ENCODE measurements at regions not wholly inside any gene's neighbourhood (a gene's known extent, or its start where the extent isn't known, plus 50 kb on each side); places are given as distances from the start of the nearest gene placed in this dataset.

DNA sequence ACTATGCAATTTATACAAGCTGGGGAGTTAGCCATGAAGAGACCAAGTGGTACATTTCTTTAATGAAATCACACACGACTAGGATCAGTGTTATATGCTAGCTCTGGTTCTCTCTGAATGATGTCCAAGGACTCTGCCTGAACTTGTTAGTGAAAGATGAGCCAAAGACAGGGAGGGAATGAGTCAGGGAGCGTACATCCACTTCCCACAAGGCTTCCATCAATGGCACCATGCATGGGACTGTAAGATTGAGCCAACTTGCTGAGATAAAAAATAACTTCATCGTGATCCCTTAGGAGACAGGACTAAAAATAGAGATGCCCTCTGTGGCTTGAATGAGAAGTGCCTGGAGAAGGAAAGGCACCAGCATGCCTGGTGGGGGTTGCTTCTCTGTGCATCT lies 629.7 kb downstream of the ACTR3B start:
- DNase-seq, result no peak

DNA sequence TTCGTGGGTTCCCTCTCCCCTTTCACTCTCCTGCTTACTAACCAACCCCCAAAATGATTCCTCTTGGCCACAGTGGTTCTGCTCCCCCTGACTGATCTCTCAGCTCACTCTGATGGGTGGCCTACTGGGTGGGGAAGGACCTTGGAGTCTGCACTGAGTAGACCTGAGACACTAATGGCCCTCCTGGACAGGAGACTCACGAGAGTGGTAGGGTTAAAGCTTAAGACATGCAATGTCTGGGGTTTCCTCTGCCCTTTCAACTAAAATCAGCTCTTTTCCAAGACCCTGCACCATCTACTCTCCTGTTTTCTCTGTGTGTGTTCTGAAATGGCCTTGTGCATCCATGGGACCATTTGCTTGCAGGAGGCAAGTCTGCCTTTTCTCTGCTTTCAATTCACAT lies 631.4 kb downstream of the ACTR3B start:
- no peak for DNase-seq

DNA sequence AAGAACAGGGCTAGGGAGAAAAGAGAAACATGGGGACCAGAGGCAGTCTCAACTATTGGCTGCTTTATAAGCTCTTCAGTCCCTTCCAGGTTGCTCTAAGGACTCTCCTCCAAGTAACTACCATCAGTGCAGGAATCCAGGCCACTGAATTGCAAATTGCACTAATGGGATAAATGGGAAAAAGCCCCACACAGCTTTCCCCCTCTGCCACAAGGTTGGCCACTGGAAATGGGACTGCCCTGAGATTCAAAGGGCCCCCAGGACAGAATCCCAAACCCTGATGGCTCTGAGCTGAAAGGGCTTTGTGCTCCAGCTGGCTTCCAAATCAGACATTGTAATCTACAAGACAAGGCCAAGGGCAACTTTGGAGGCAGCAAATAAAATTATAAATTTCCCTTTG lies 633.2 kb downstream of the ACTR3B start:
- no peak for DNase-seq

DNA sequence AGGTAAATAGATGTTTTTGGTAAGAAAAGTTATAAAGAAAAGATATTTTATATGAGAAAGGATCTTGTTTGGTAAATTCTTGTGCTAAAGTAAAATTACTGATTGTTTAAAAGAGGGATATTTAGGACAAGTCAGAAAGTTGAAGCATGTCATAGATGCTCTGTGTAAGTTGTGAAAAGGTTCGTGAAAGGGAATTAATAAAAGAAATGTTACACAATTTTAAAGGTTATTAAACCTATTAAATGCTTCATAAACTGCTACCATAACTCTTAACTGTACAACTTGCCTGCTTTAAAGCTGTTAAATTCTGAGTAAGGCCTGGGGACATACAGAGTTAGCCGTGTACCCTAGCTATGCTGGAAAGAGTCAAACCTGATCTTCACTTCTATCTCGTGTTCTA lies 634.1 kb downstream of the ACTR3B start:
- DNase-seq, result no peak

DNA sequence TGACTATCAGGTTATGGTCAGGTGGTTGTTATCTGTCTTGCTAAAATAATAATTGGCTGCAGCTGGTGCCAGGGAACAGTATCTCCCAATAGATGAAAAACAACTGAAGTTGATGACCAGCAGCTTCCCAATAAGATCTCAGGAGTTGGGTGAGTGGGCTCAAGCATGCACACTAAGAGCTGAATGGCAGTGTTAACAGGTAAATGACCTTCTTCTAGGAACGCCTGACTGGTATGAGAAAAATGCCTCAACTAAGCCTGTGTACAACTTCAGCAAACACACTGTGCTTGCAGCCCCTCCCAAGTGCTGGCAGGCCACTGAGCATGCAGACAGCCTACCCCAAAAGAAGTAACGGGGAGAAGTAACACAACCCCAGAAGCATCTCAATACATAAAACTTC lies 636.9 kb downstream of the ACTR3B start:
- DNase-seq, result no peak

DNA sequence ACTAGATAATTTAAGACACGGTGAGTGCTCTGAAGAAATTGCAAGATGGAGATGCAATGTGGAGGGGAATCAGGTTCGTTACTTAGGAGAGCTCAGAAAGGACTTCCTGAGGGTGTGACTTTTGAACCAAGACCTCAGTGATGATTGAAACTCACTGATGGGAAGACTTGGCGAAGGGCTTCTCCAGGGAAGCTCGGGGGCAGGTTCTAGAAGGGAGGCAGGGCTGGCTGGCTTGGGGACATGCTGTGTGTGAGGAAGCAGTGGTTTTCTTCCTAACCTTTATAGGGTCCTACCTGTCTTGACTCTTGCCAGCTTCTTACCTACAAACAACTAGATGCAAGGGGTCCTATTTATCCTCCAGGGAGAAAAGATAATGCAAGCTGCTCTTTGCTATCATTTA lies 637.9 kb downstream of the ACTR3B start:
- DNase-seq, result no peak

DNA sequence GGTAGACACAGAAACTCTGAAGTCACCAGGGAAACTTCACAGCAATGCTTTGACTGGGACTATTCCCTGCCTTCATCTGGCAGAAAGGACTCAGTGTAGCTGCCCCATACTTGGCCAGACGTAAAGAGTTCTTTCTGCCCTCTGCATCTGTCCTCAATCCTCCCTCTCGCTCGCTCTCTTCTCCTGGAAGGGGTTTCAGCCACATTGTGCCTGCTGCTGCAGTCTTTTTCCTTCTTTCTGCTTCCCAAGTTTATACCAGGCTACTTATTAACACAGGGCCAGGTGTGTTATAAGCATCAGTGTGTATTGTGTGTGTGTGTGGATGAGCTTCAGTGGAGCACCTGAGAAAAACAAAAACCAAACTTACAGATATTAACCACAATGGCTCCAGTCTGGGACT lies 638.4 kb downstream of the ACTR3B start:
- no peak for DNase-seq

DNA sequence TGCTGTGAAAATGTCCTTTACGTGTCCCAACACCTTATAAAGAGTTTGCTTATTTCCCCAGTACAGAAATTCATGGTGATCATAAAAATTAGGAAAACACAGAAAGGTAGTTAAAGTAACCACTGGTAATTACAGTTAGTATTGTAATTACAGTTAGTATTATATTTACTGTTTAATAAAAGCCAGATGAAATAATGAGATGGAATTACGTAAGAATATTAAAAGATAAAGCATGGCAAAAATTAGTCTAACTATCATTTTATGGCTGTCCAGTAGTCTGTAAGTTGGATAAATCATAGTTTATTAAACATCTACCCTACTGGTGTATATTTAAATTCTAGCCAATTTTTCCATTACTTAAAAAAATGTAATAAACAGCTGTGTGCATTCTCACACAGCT lies 638.8 kb downstream of the ACTR3B start:
- DNase-seq, result no peak

DNA sequence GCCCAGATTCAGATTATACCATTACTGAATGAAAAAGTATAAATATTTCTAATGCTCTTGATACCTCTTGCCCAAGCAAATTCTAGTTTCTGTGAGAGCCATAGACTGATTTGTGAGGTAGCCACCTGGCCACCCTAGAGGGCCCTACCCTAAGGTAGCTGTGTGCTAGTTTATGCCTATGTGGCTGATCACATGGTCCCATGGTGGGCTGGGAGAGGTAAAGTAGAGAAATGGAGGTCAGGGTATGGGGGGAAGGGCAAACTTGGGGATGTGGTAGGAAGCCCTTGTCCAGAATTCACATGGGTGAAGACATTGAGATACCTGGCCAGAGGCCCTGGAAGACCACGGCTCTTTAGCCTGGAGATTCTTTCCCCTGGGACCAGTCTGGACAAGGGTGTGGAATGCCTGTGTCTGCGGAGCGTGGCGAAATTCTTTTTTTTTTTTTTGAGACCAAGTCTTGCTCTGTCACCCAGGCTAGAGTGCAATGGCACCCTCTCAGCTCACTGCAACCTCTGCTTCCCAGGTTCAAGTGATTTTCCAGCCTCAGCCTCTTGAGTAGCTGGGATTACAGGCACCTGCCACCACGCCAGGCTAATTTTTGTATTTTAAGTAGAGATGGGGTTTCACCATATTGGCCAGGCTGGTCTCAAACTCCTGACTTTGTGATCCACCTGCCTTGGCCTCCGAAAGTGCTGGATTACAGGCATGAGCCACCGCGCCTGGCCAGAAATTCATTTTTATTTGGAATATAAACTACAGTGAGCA lies 639.4 kb downstream of the ACTR3B start:
- DNase-seq, result no peak

DNA sequence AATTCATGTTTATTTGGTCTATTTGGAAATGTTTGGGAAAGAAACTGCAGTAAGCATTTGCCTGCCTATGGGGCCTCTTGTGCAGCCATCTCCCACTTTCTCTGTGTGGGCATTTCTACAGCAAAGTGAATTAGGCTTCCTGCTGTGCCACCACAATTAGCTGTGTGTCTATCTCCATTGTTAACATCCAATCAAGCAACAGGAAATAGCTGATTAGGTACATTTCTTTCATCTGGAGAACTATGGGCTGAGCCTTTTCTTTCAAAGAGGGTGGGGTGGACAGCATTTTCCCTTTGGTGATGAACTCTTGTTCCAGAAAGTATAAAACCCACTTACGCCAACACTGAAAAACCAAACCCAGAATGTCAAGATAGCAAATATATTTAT lies 640.0 kb downstream of the ACTR3B start:
- DNase-seq, result no peak

DNA sequence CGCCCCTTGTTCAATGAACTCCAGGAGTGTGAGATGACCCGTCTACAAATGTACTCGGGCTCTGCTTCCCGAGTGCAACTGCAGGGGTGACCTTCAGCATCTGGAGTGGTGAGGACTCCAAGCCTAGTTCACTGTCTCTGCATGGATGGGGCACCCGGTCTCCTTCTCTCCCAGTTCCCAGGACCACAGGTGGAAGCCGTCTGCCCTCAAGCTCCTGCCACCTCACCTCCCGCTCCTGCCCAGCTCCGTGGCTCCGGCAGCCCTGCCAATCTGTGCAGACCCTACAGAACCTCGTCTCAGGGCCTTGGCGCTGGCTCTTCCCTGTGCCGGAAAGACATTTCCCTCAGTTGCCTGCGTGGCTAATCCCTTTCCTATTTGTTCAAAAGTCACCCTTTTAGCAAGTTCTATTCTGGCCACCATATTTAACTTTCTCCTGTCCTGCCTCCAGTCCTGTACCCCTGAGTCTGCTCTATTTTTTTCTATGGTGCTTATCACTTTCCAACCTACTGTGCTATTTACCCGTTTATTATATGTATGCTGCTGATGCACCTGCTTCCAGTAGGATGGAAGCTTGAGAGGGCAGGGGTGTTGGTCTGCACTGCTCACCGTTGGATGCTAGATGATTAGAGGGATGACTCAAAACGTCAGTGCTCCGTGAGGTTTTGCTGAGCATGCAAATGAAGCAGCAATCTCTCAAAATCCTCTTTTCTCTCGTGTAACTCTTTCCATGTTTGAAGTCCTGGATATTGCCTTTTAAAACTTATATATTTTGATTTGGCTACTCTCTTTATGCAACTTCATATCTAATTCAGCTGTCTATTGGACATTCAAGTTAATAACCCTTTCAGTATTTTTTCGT lies 641.4 kb downstream of the ACTR3B start:
- DNase-seq, result no peak

DNA sequence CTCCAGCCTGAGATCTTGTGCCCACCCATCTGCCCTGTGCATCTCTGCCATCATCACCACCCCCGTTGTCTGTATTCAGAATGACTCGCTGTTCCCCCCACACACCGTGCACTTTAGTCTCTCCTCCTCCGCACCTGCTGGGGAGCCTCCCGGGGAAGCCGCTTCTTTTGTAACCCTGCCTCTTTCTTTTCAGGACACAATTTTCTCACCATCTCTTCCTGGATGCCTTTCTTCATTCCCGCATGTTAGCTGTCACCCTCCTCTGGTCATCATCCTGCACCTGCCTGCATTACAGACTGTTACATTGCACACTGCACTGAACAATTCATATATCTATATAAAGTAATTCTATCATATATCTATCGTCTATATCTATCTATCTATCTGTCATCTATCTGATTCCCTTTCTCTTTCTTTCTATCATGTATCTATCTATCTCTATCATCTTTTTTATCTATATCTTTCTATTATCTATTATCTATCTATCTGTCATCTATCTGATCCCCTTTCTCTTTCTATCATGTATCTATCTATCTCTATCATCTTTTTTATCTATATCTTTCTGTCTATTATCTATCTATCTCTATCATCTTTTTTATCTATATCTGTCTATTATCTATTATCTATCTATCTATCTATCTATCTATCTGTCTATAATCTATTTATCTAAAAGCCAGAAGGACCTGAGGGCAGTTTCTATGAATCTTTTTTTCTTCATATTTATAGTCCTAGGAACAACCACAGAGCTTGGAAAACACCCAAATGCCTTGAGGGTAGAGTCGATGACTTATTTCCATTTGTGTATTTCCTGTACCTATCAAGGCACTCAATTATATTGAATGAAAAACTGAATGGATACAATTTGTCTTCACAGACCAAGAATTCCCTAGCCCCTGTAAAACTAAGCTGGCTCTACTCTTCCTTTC lies 642.5 kb downstream of the ACTR3B start:
- no peak for DNase-seq

DNA sequence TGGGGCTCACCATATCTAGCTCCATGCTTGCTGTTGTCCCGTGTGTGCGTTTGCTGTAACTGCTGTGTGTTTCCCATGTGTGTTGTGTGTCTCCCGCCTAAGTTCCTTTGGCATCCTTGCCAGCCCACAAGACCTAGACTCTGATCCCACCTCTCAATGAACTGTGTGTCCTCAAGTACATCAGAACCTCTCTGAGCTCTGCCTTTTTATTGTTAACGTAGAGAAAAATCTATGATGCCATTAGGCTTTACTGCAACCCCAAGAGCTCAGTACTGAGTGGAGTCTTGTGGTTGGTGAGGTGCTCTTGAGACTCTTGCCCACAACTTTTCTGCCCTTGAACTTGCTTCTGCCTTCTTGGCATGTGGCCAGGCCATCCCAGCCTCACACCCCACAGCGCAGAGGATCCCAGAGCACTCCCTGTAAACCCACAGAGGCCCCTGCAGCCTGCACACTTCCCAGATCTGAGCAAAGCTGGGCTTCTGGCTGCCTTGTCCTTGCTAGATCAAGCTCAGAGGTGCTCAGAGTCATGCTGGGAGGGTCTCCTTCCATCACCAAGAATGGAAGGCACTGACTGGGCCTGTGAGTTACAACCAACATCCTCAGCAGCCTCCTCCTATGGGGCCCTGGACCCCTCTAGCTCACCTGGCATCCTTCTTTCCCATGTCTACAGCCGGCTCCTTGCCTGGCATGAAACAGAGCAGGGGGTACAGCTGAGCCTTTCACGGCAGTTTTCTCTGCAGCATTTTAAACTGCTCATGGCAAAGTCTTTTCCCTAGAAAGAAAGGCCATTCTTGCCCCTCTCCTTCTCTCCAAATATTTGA lies 643.4 kb downstream of the ACTR3B start:
- no peak for DNase-seq

DNA sequence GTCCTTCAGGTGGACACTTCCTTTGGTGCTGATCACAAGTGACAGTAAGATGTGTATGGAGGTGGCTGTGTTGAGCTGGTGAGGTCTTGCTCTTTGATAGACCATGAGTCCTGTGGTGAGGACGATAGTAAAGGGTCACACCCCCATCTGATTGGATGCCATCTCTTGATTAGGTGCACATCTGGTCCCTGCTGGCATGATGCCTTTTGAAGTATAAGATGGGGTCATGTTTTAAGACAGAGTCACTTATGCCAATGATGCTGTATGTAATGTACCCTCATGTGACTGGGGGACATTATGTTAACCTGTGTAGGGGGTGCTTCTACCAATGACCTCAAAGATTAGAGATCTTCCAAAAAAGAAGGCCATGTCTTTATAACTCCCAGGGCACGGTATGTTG lies 644.6 kb downstream of the ACTR3B start:
- no peak for DNase-seq

DNA sequence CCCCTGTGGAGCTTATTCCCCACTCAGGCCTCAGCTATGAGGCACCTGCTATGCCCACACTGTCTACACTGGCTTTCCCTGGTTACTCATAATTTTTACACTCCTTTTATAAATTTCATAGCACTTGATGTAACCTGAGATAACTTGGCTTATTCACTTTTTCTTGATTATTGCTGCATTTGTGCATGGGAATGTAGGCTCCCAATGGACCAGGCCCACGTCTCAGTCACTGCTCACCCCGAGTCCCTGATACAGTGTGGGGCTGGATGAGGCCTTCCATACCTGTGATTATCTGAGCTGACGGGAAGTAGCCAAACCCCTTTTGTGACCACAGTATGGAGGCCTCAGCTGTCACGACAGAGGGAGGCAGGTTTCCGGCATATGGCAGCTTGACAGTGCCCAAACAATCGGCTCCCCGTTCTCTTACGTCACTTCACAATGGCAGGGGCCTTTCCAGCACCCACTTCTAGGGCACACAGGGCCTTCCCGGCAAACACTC lies 645.3 kb downstream of the ACTR3B start:
- no peak for DNase-seq

DNA sequence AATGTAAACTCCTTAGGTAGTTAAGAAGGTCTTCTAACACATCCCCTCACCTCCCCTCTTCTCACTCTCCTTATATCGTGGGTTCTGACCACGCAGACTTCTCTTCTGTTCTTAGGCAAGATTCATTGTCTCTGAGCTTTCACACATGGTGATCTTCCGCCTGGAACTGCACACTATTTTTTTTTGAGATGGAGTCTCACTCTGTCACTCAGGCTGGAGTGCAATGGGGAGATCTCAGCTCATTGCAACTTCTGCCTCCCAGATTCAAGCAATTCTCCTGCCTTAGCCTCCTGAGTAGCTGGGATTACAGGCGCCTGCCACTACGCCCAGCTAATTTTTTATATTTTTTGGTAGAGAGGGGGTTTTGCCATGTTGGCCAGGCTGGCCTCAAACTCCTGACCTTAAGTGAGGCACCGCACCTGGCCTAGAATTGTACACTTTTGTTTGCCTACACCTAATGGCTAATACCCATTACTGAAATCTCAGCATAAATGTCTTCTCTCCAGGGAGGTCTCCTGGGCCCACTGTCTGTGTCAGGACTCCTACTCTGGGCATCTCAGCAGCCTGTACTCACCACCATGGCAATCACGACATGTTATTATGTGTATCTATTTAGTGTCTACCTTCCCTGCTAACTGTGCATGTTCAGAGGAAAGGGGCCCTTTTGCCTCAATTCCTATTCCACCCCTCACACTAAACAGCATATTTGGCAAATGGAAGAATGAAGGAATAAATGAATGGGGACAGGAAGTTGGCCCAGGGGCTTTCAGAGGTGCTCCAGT lies 646.3 kb upstream of the DPP6 start:
- no peak for DNase-seq

DNA sequence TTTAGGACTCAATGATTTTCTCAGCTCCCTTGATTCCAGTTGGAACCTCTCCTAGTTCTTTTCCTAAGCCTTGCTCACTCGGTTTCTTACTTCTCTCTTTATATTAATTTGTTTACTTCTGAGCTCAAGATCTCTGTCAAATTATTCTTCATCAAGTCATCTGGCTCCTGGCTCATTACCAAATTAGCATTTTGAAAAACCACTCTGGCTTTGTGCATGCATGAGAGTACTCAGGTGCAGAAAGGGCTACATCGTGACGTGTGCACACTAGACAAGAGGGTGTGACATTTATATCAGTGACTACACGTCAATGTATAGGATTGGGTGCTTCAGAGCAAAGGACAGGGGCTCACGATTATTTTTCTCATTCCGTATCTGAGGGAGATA lies 645.7 kb upstream of the DPP6 start:
- no peak for DNase-seq

DNA sequence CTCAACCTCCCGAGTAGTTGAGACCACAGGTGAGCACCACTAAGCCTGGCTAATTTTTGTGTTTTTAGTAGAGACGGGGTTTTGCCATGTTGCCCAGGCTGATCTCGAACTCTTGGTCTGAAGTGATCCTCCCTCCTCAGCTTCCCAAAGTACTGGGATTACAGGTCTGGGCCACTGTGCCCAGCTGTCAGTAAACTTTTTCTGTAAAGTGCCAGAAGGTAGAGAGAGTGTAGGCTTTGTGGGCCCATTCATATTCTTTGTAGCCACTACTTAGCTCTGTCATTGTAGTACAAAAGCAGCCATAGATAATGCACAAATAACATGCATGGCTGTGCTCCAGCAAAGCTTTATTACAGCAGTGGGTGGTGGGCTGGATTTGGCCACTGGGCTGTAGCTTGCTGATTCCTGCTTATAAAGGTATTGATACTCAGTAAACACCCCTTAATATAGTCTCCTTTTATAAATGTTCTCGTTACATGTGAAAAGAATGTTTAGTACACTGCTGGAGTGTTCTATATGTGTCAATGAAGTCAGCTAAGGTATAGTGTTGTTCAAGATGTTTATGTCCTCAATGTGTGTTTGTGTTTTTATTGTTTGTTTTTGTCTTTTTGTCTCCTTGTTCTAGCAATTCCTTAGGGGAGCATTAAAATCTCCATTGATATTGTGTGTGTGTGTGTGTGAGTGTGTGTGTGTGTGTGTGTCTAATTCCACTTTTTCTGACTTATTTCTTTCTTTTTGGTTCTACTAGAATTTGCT lies 644.7 kb upstream of the DPP6 start:
- DNase-seq, result no peak

DNA sequence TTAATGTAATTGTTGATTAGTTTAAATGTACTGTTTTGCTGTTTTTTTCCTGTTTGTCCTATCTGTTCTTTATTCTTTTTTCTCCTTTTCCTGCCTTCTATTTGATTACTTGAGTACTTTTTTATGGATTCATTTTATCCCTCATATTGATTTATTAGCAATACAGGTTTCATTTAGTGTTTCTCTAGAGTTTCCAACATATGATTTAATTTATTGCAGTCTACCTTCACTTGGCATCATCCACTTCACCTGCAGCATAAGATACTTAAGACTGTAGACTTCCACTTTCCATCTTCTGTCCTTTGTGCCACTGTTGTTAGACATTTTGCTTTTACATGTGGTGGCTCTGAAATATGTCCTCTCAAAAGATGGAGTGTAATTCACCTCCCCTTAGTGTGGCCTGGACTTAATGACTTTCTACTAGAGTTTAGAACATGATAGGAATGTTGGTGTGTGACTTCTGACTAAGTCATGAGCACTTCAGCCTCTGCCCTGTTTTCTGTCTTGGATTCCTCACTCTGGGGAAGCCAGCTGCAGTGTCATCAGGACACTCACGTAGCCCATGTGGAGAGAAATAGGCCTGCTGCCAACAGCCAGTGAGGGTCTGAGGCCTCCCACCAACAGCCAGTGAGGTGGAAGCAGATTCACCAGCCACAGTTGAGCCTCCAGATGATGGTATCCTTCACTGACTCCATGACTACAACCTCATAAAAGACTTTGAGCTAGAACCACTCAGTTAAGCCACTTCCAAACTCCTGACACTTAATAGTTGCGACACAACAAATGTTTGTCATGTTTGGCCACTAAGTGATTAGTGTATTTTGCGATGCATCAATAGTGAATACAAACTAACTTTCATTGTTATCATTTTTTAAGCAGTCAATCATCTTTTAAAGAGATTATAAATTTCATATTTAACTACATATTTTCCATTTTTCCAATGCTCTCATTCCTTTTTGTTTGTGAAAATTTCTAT lies 643.5 kb upstream of the DPP6 start:
- no peak for DNase-seq
